Heart right ventricle (tissue), 16 donors: ENCODE measurements at regions not wholly inside any gene's neighbourhood (a gene's known extent, or its start where the extent isn't known, plus 50 kb on each side); places are given as distances from the start of the nearest gene placed in this dataset.

ENCODE experiments used
- ATAC-seq, 8 donors: fragments of 200-7000 bp; cut with Tn5 transposase; one replicate each; pipeline ENCODE4 v1.9.1; 2020; ENCODE audit warnings: mild to moderate bottlenecking in 8 of 8, moderate library complexity in 8 of 8, moderate number of reproducible peaks in 1 of 8
- DNase-seq, 2 donors: peaks; one replicate each; pipeline ENCODE4 v3.0.0-alpha.2; 2020
- H3K27ac ChIP-seq, 10 donors: fragments of 200-600 bp; sonication (generic) in 2 of 10; one replicate each; pipeline versions ENCODE4 v1.5.0 to v1.8.0; 2020 to 2022; ENCODE audit warnings: mild to moderate bottlenecking in 3 of 10
- H3K27me3 ChIP-seq, 7 donors: fragments of 200-600 bp; one replicate each; pipeline ENCODE4 v1.8.0; 2021 to 2022; ENCODE audit warnings: mild to moderate bottlenecking in 2 of 7
- H3K36me3 ChIP-seq, 9 donors: fragments of 200-600 bp; sonication (generic) in 1 of 9; one replicate each; pipeline versions ENCODE4 v1.5.0 to v1.8.0; 2020 to 2022; ENCODE audit warnings: mild to moderate bottlenecking in 2 of 9
- H3K4me1 ChIP-seq, 9 donors: fragments of 200-600 bp; sonication (generic) in 1 of 9; one replicate each; pipeline versions ENCODE4 v1.5.0 to v1.8.0; 2020 to 2022; ENCODE audit warnings: mild to moderate bottlenecking in 4 of 9
- H3K4me3 ChIP-seq, 10 donors: fragments of 200-600 bp; sonication (generic) in 2 of 10; one replicate each; pipeline versions ENCODE4 v1.5.0 to v1.8.0; 2020 to 2022; ENCODE audit warnings: mild to moderate bottlenecking in 7 of 10, moderate library complexity in 2 of 10
- H3K9me3 ChIP-seq, 11 donors: fragments of 200-600 bp in 10 of 11; sonication (generic) in 2 of 11; one replicate each; pipeline versions ENCODE4 v1.5.0 to v1.8.0; 2013 to 2022; ENCODE audit warnings: mild to moderate bottlenecking in 2 of 11, control low read depth in 1 of 11, moderate library complexity in 1 of 11
- CTCF ChIP-seq, 9 donors: fragments of 200-600 bp; sonication (generic) in 2 of 9; IDR thresholded peaks; one replicate each; pipeline versions ENCODE4 v1.5.0 to v1.8.0; 2021 to 2022; ENCODE audit warnings: antibody characterized with exemption in 9 of 9, mild to moderate bottlenecking in 5 of 9, moderate library complexity in 1 of 9
- WGBS, 2 donors: extraction: QIAGEN DNeasy Blood & Tissue Kit; methylation state at CpG; one replicate each; pipeline ENCODE4 v1.1.7; 2013; ENCODE audit warnings: inconsistent platforms in 1 of 2; 5-methylcytosine and 5-hydroxymethylcytosine counted together
- intact Hi-C, 10 donors: fragments of 100-400 bp; cut with DNase I; formaldehyde crosslinking; loops; one replicate each; pipeline versions ENCODE4 v1.11.1 to v1.14.2; 2022
- donor health status: Arrhythmogenic right ventricular cardiomyopathy.
- donor health status: ischemic (EF 13 %, LVEDD 7.1; RV severe dilation, severe dysfunction).
- donor health status: healthy with polysubstance abuse.
- donor health status: DM: no; HTN: yes; CAD: no.
- donor health status: DM: no; HTN: no; CAD: no.
- donor health status: ischemic (EF 25% LVEDD 6.9; RV normal size, moderate dysfunction).
- donor health status: ischemic (EF 25% LVEDD 5.7; RV mildly dilated, moderate dysfunction).
- donor health status: healthy.
- donor health status: DM: yes; HTN: yes; CAD: no.
- donor health status: Ischemic cardiomyopathy.
- donor health status: ischemic (EF 35%, LVEDD 5.7; RV mildly dilated, moderate dysfunction).
- donor health status: nonischemic (EF 11% LVEDD 7.7; RV severe dilation, severe dysfunction).
- donor health status: DM: yes; HTN: yes; CAD: no.
- donor health status: PGD.
- donor health status: ischemic (EF 29% LVEDD 5.4; RV normal size, mild dysfunction).
- donor health status: nonischemic (EF 23%, LVEDD 6.1; RV moderate dilation, normal function).

DNA sequence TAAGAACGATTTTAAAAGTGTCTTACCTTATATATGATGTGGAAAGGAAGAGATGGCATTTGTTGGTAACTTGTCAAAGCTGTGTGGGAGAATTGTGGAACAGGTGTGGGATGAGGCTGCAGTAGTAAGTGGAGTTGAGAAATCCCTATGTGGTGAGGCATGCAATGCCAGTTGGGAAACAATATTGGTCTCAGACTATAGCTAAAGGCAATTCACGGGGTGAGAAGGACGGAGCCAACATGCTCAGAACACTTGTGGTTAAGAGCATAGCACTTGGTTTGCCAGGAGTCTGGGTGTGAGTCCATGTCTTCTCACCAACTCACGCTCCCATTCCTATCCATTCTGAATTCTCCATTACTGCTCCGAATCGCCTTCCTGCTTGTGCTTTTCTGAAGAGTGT lies 615.6 kb upstream of the ADAMTS9 start:
- no peak for TF ChIP-seq CTCF (IDR thresholded peaks at IDR 0.05)
- 84 to 86% methylated on average over 6 of the region's 6 CpGs for WGBS, 2 donors
- no peaks in the 10 kb centered on the region for H3K4me1 ChIP-seq
- DNase-seq (no peak), ATAC-seq (no peak)
- H3K27ac ChIP-seq = no peak overlapping the region
- intact Hi-C loops = no loop called here
- H3K4me3 ChIP-seq = no peak overlapping the region
- H3K27me3 ChIP-seq = peaks cover 0 to 3% (median 0%) of the 10 kb centered on the region in 7 donors
- H3K36me3 ChIP-seq = no peaks in the 10 kb centered on the region
- no peaks in the 10 kb centered on the region for H3K9me3 ChIP-seq

- intact Hi-C loops = no loop called here
- H3K9me3 ChIP-seq = no peaks in the 10 kb centered on the region
- H3K27ac ChIP-seq = no peak overlapping the region
- 81 to 82% methylated on average over 4 of the region's 4 CpGs for WGBS, 2 donors
- H3K36me3 ChIP-seq = no peaks in the 10 kb centered on the region
- no peak for ATAC-seq
- no peaks in the 10 kb centered on the region for H3K4me1 ChIP-seq
- no peak overlapping the region for H3K4me3 ChIP-seq
- DNase-seq = no peak
- no peaks in the 10 kb centered on the region for H3K27me3 ChIP-seq
- no peak for TF ChIP-seq CTCF (IDR thresholded peaks at IDR 0.05)
Observed at GRCh38 chr3:65291448-65292125, 603.8 kb upstream of the ADAMTS9 start.

DNA sequence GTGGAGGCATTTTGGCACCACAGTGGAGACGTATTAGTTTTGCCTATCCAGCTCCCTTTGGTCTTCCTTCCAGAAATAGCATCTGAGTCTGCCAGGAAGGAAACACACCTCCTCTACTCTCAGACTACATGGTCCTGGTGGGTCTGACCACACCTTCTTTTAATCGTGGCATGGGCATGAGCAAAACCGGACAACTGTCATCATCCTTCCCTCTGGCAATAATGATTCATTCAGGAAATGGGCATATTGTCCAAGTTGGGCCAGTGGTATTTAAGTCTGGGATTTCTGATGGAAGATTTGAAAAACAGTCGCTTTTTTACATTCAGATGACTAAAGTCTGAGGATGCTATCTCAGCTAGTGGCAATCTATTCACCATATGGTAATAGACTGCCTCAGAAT lies 601.0 kb upstream of the ADAMTS9 start:
- Histone ChIP-seq H3K4me1 (no peaks in the 10 kb centered on the region), H3K4me3 (no peak overlapping the region), H3K9me3 (no peaks in the 10 kb centered on the region), H3K36me3 (no peaks in the 10 kb centered on the region), H3K27ac (no peak overlapping the region), H3K27me3 (peaks cover 0 to 9% (median 0%) of the 10 kb centered on the region in 7 donors)
- intact Hi-C loops = no loop called here
- WGBS, 2 donors = 69 to 82% methylated on average over 4 of the region's 4 CpGs
- TF ChIP-seq CTCF (IDR thresholded peaks at IDR 0.05) = no peak
- ATAC-seq (no peak), DNase-seq (no peak)

- H3K27ac ChIP-seq = no peak overlapping the region
- H3K4me3 ChIP-seq = no peak overlapping the region
- intact Hi-C loops = no loop called here
- H3K27me3 ChIP-seq = peaks cover 0 to 9% (median 0%) of the 10 kb centered on the region in 7 donors
- no peaks in the 10 kb centered on the region for H3K4me1 ChIP-seq
- H3K9me3 ChIP-seq = no peaks in the 10 kb centered on the region
- WGBS, 2 donors = 94 to 95% methylated on average over 2 of the region's 2 CpGs
- ATAC-seq (no peak), DNase-seq (no peak)
- no peaks in the 10 kb centered on the region for H3K36me3 ChIP-seq
- TF ChIP-seq CTCF (IDR thresholded peaks at IDR 0.05) = no peak
Observed at GRCh38 chr3:65285956-65286355, 598.2 kb upstream of the ADAMTS9 start.
